ENCODE measurements at regions not wholly inside any gene's neighbourhood (a gene's known extent, or its start where the extent isn't known, plus 50 kb on each side); places are given as distances from the start of the nearest gene placed in this dataset.

DNA sequence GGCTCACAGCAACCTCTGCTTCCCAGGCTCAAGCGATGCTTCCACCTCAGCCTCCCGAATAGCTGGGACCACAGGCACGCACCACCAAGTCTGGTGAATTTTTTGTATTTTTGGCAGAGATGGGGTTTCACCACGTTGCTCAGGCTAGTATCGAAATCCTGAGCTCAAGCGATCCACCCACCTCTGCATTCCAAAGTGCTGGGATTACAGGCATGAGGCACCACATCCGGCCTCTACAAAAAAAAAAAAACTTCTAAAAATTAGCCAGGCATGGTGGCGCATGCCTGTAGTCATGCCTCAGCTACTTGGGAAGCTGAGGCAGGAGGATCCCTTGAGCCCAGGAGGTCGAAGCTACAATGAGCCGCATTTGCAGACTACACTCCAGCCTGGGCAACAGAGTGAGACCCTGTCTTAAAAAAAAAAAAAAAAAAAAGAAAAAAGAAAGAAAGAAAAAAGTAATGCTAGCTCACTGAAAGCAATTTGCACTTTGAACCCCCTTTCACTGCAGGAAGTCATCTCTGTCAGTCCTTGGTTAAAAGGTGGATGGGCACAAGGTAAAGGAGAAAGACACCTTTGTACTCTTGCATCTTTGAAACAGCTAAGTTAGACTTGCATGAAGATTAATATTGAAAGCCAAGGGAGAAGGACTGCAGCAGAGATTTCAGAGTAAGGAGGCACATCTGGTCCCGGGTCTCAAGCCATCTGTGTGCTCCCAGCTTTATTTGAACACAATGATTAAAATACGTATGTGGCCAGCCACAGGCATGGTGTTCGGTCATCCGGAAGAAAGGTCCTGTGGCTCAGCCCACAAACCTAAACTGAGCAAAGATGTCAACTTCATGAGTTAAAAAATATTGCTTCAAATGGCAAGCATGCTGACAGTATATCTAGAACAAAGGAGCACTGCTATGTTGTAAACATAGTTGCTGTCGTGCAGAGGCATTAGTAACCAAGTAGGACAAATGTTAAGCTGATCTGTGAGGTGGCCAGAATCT, 103.8 kb upstream of the HMGA2 start:
- Mint-ChIP-seq H3K27ac (ENCODE audit: unreplicated experiment) (no peak overlapping the region), H3K27me3 (ENCODE audit: low read depth) (no peaks in the 10 kb centered on the region), H3K36me3 (ENCODE audit: low read depth) (no peaks in the 10 kb centered on the region), H3K9me3 (ENCODE audit: low read depth) (no peaks in the 10 kb centered on the region), H3K4me1 (ENCODE audit: low read depth) (peaks cover 3% of the 10 kb centered on the region), H3K4me3 (ENCODE audit: unreplicated experiment) (no peak overlapping the region)
- no peak for DNase-seq (ENCODE audit: low spot score)
- TF ChIP-seq CTCF (IDR thresholded peaks at IDR 0.05) = no peak

GRCh38 chr12:65721541-65722190, 102.6 kb upstream of the HMGA2 start:
- Mint-ChIP-seq H3K4me3 (ENCODE audit: unreplicated experiment) (no peak overlapping the region), H3K4me1 (ENCODE audit: low read depth) (peaks cover 3% of the 10 kb centered on the region), H3K27me3 (ENCODE audit: low read depth) (no peaks in the 10 kb centered on the region), H3K9me3 (ENCODE audit: low read depth) (no peaks in the 10 kb centered on the region), H3K36me3 (ENCODE audit: low read depth) (no peaks in the 10 kb centered on the region), H3K27ac (ENCODE audit: unreplicated experiment) (no peak overlapping the region)
- DNase-seq (ENCODE audit: low spot score) = no peak
- TF ChIP-seq CTCF (IDR thresholded peaks at IDR 0.05) = no peak

DNA sequence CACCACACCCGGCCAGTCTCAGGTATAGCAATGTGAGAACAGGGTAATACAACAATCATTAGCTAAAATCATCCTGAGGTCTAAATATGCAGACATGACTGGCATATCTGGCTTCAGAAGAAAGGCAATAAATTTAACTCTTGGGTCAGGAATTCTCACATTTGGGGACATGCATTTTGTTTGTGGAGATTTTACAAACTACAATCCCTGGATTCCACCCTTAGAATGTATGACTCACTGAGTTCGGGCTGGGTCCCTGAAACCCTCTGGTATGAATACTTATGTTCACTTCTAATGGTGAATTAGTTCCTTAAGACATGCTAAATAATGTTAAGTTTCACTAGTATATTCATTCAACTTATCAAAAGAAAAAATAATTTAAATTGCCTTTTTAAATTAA, 98.9 kb upstream of the HMGA2 start:
- DNase-seq (ENCODE audit: low spot score) = no peak
- no peak overlapping the region for H3K4me3 Mint-ChIP-seq (ENCODE audit: unreplicated experiment)

GRCh38 chr12:65728455-65728847, 95.8 kb upstream of the HMGA2 start:
- DNase-seq (ENCODE audit: low spot score) = no peak
- Mint-ChIP-seq H3K36me3 (ENCODE audit: low read depth) (no peaks in the 10 kb centered on the region), H3K9me3 (ENCODE audit: low read depth) (no peaks in the 10 kb centered on the region), H3K27me3 (ENCODE audit: low read depth) (peaks cover 8% of the 10 kb centered on the region), H3K4me3 (ENCODE audit: unreplicated experiment) (peak overlapping the region; percentile 82), H3K27ac (ENCODE audit: unreplicated experiment) (no peak overlapping the region), H3K4me1 (ENCODE audit: low read depth) (peaks cover 17% of the 10 kb centered on the region)
- no peak for TF ChIP-seq CTCF (IDR thresholded peaks at IDR 0.05)

More for the DNA sequence above, 98.9 kb upstream of the HMGA2 start:
- peaks cover 17% of the 10 kb centered on the region for H3K4me1 Mint-ChIP-seq (ENCODE audit: low read depth)
- H3K27me3 Mint-ChIP-seq (ENCODE audit: low read depth) = peaks cover 8% of the 10 kb centered on the region
- H3K27ac Mint-ChIP-seq (ENCODE audit: unreplicated experiment) = no peak overlapping the region
- TF ChIP-seq CTCF (IDR thresholded peaks at IDR 0.05) = no peak
- H3K36me3 Mint-ChIP-seq (ENCODE audit: low read depth) = no peaks in the 10 kb centered on the region
- no peaks in the 10 kb centered on the region for H3K9me3 Mint-ChIP-seq (ENCODE audit: low read depth)

Measured in chondrocyte (in vitro differentiated cells).